CD14-positive monocyte (primary cell): ENCODE measurements at regions not wholly inside any gene's neighbourhood (a gene's known extent, or its start where the extent isn't known, plus 50 kb on each side); places are given as distances from the start of the nearest gene placed in this dataset.

ENCODE experiments used
- DNase-seq, 3 donors: peaks; one replicate each; pipeline ENCODE4 v3.0.0-alpha.2; 2011 to 2022
- H2AFZ ChIP-seq: 2 replicates; pipeline ENCODE4 v1.6.0; 2012; ENCODE audit warnings: mild to moderate bottlenecking, low read depth, low read length, inconsistent platforms; ENCODE audit not compliant: insufficient read depth, poor library complexity, severe bottlenecking
- H3K27ac ChIP-seq, 2 donors: 1 replicate in 1 of 2; 2 replicates in 1 of 2; pipeline ENCODE4 v1.5.1; 2012 to 2013; ENCODE audit warnings: low read length in 2 of 2, control low read depth in 1 of 2, inconsistent platforms in 1 of 2, low read depth in 1 of 2, mild to moderate bottlenecking in 1 of 2
- H3K27me3 ChIP-seq, 2 donors: one replicate each; pipeline versions ENCODE4 v1.6.0 to v1.6.1; 2011 to 2013; ENCODE audit warnings: low read length in 2 of 2; ENCODE audit not compliant: control insufficient read depth in 2 of 2, insufficient read depth in 2 of 2
- H3K36me3 ChIP-seq, 2 donors: replicated peaks in 1 of 2; 1 replicate in 1 of 2; 2 replicates in 1 of 2; pipeline versions ENCODE4 v1.5.1 to v1.6.1; 2012 to 2013; ENCODE audit warnings: low read length in 2 of 2, control low read depth in 1 of 2, inconsistent platforms in 1 of 2, mild to moderate bottlenecking in 1 of 2; ENCODE audit not compliant: insufficient read depth in 2 of 2, control insufficient read depth in 1 of 2
- H3K4me1 ChIP-seq, 2 donors: 1 replicate in 1 of 2; 2 replicates in 1 of 2; pipeline versions ENCODE4 v1.5.1 to v1.6.1; 2012 to 2013; ENCODE audit warnings: low read length in 2 of 2, control low read depth in 1 of 2, inconsistent platforms in 1 of 2, mild to moderate bottlenecking in 1 of 2, moderate library complexity in 1 of 2; ENCODE audit not compliant: insufficient read depth in 2 of 2, control insufficient read depth in 1 of 2
- H3K4me2 ChIP-seq: replicated peaks from 2 replicates; pipeline ENCODE3; 2012; ENCODE audit warnings: low read length, moderate library complexity, mild to moderate bottlenecking; ENCODE audit not compliant: poor library complexity, severe bottlenecking; ENCODE audit errors: extremely low read depth
- H3K4me3 ChIP-seq, 3 experiments: fragments of 200-600 bp in 1 of 3; sonication (generic) in 1 of 3; replicated peaks in 1 of 3; 1 replicate in 2 of 3; 2 replicates in 1 of 3; pipeline ENCODE4 v1.5.1; 2011 to 2013; ENCODE audit warnings: low read length in 3 of 3, mild to moderate bottlenecking in 3 of 3, control low read depth in 2 of 3, low read depth in 2 of 3, inconsistent platforms in 1 of 3, moderate library complexity in 1 of 3
- H3K79me2 ChIP-seq: 2 replicates; pipeline ENCODE4 v1.6.0; 2012; ENCODE audit warnings: mild to moderate bottlenecking, control low read depth, inconsistent platforms, low read length, moderate library complexity; ENCODE audit not compliant: insufficient read depth
- H3K9ac ChIP-seq: 2 replicates; pipeline ENCODE4 v1.6.0; 2017; ENCODE audit warnings: low read length, mild to moderate bottlenecking; ENCODE audit not compliant: insufficient read depth, poor library complexity, severe bottlenecking
- H3K9me3 ChIP-seq, 2 donors: replicated peaks in 1 of 2; 1 replicate in 1 of 2; 2 replicates in 1 of 2; pipeline versions ENCODE4 v1.5.1 to v1.6.1; 2012 to 2013; ENCODE audit warnings: low read length in 2 of 2, control low read depth in 1 of 2; ENCODE audit not compliant: control insufficient read depth in 1 of 2, insufficient read depth in 1 of 2
- H4K20me1 ChIP-seq: 2 replicates; pipeline ENCODE4 v1.6.0; 2012; ENCODE audit warnings: mild to moderate bottlenecking, low read length, control low read depth, moderate library complexity; ENCODE audit not compliant: insufficient read depth
- H3K27ac Mint-ChIP-seq, 7 donors: one replicate each; pipeline ENCODE4 v1.8.0; 2020; ENCODE audit warnings: mild to moderate bottlenecking in 7 of 7, mixed read lengths in 7 of 7, moderate library complexity in 6 of 7, inconsistent platforms in 2 of 7
- H3K27me3 Mint-ChIP-seq, 3 donors: one replicate each; pipeline ENCODE4 v1.8.0; 2021 to 2022; ENCODE audit warnings: low read depth in 3 of 3, mild to moderate bottlenecking in 3 of 3, mixed read lengths in 3 of 3, moderate library complexity in 3 of 3, inconsistent platforms in 1 of 3
- H3K36me3 Mint-ChIP-seq, 2 donors: one replicate each; pipeline ENCODE4 v1.8.0; 2020; ENCODE audit warnings: mixed read lengths in 2 of 2, inconsistent platforms in 1 of 2, mild to moderate bottlenecking in 1 of 2
- H3K4me1 Mint-ChIP-seq: one replicate; pipeline ENCODE4 v1.8.0; 2020; ENCODE audit warnings: mild to moderate bottlenecking, mixed read lengths
- H3K4me3 Mint-ChIP-seq, 2 donors: one replicate each; pipeline ENCODE4 v1.8.0; 2020; ENCODE audit warnings: mild to moderate bottlenecking in 2 of 2, mixed read lengths in 2 of 2, moderate library complexity in 1 of 2
- H3K9me3 Mint-ChIP-seq, 7 donors: one replicate each; pipeline ENCODE4 v1.8.0; 2020 to 2022; ENCODE audit warnings: mixed read lengths in 7 of 7, mild to moderate bottlenecking in 6 of 7, moderate library complexity in 6 of 7, inconsistent platforms in 2 of 7
- WGBS: methylation state at CpG from one replicate; pipeline ENCODE4 v1.1.5; 2013; ENCODE audit warnings: missing lambda C conversion rate; ENCODE audit not compliant: insufficient coverage; 5-methylcytosine and 5-hydroxymethylcytosine counted together
- intact Hi-C, 2 donors: fragments of 100-400 bp; cut with micrococcal nuclease; formaldehyde crosslinking; loops; one replicate each; pipeline versions ENCODE4 v1.15.0 to v1.15.1; 2023
- TF ChIP-seq, protein P1 (sequence below): fragments of 200-600 bp; IDR thresholded peaks from one replicate; pipeline ENCODE4 v1.8.0; 2022; ENCODE audit warnings: antibody characterized with exemption, mild to moderate bottlenecking

DNA sequence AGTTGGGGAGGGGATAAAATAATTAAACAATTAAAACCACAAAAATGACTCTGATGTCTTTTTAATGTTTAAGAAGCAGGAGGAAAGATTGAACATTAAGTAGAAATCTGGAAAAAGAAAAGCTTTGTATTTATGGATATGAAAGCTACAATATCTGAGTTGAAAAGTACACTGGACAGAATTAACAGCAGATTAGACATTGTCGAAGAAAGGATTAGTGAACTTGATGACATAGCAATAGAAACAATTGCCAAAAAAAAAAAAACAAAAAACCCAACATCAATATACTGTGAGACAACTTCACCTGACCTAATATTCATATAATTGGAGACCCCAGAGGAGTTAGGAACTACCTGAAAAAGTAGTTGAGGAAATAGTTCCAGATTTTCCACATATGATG lies 289.5 kb upstream of the RGS6 start:
- H3K9me3 ChIP-seq: peaks cover 0 to 3% of the 10 kb centered on the region in 2 donors
- intact Hi-C loops: no loop called here
- peaks cover 0 to 2% (median 0%) of the 10 kb centered on the region in 3 donors for H3K27me3 Mint-ChIP-seq
- no peak for DNase-seq
- no peak overlapping the region for H3K9ac ChIP-seq
- H2AFZ ChIP-seq: no peak overlapping the region
- peaks cover 19 to 36% of the 10 kb centered on the region in 2 donors for H3K36me3 Mint-ChIP-seq
- H3K27me3 ChIP-seq: no peaks in the 10 kb centered on the region
- no peak overlapping the region for H3K4me3 Mint-ChIP-seq
- H3K27ac ChIP-seq: no peak overlapping the region
- TF ChIP-seq, protein P1, sequence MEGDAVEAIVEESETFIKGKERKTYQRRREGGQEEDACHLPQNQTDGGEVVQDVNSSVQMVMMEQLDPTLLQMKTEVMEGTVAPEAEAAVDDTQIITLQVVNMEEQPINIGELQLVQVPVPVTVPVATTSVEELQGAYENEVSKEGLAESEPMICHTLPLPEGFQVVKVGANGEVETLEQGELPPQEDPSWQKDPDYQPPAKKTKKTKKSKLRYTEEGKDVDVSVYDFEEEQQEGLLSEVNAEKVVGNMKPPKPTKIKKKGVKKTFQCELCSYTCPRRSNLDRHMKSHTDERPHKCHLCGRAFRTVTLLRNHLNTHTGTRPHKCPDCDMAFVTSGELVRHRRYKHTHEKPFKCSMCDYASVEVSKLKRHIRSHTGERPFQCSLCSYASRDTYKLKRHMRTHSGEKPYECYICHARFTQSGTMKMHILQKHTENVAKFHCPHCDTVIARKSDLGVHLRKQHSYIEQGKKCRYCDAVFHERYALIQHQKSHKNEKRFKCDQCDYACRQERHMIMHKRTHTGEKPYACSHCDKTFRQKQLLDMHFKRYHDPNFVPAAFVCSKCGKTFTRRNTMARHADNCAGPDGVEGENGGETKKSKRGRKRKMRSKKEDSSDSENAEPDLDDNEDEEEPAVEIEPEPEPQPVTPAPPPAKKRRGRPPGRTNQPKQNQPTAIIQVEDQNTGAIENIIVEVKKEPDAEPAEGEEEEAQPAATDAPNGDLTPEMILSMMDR: no peak
- H3K36me3 ChIP-seq: peaks cover 2 to 3% of the 10 kb centered on the region in 2 donors
- peaks cover 4% of the 10 kb centered on the region for H4K20me1 ChIP-seq
- no peak overlapping the region for H3K4me2 ChIP-seq
- H3K27ac Mint-ChIP-seq: no peak overlapping the region
- no CpG with 5 or more reads among the region's 1 CpG for WGBS
- no peaks in the 10 kb centered on the region for H3K79me2 ChIP-seq
- peaks cover 10 to 18% (median 15%) of the 10 kb centered on the region in 7 donors for H3K9me3 Mint-ChIP-seq
- peaks cover 4% of the 10 kb centered on the region for H3K4me1 Mint-ChIP-seq
- peaks cover 0 to 4% of the 10 kb centered on the region in 2 donors for H3K4me1 ChIP-seq
- no peak overlapping the region for H3K4me3 ChIP-seq

DNA sequence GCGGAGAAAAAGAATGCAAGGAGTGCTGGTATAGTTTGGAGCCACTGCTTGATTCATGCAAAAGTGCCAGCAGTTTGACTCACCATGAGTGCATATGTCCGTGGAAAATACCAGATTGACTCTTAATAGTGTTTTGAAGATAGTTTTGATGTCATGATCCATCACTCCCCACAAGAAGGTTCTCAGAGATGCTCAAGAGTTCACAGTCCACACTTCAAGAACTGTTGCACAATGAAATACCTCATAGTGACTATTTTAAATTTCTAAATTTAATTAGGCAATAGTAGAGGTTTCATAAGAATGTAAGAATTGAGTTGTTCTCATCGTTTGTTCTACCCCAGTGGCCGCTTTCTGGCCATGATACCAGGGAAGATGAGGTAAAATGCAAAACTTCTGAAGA lies 286.6 kb upstream of the RGS6 start:
- peaks cover 0 to 2% (median 0%) of the 10 kb centered on the region in 3 donors for H3K27me3 Mint-ChIP-seq
- TF ChIP-seq, protein P1: no peak
- no peak for DNase-seq
- no peak overlapping the region for H3K27ac Mint-ChIP-seq
- no peak overlapping the region for H2AFZ ChIP-seq
- H3K36me3 Mint-ChIP-seq: peaks cover 18 to 34% of the 10 kb centered on the region in 2 donors
- intact Hi-C loops: no loop called here
- H3K4me3 Mint-ChIP-seq: no peak overlapping the region
- H3K36me3 ChIP-seq: peaks cover 8 to 9% of the 10 kb centered on the region in 2 donors
- H3K4me1 ChIP-seq: peaks cover 0 to 4% of the 10 kb centered on the region in 2 donors
- no peak overlapping the region for H3K9ac ChIP-seq
- peaks cover 0 to 3% of the 10 kb centered on the region in 2 donors for H3K9me3 ChIP-seq
- 100% methylated on average over 1 of the region's 4 CpGs for WGBS
- no peaks in the 10 kb centered on the region for H3K79me2 ChIP-seq
- H3K27me3 ChIP-seq: no peaks in the 10 kb centered on the region
- peaks cover 10 to 21% (median 16%) of the 10 kb centered on the region in 7 donors for H3K9me3 Mint-ChIP-seq
- no peak overlapping the region for H3K27ac ChIP-seq
- H3K4me1 Mint-ChIP-seq: peaks cover 4% of the 10 kb centered on the region
- H3K4me3 ChIP-seq: no peak overlapping the region
- H3K4me2 ChIP-seq: no peak overlapping the region
- peaks cover 4% of the 10 kb centered on the region for H4K20me1 ChIP-seq
